WTC11 (cell line): ENCODE measurements at regions not wholly inside any gene's neighbourhood (a gene's known extent, or its start where the extent isn't known, plus 50 kb on each side); places are given as distances from the start of the nearest gene placed in this dataset.

ENCODE experiments used
- ATAC-seq: fragments of 200-7000 bp; cut with Tn5 transposase; 2 replicates; pipeline ENCODE4 v1.10.0; 2021; ENCODE audit warnings: mild to moderate bottlenecking, moderate library complexity
- CTCF ChIA-PET: fragments of 300-600 bp; sonication (Branson Sonifier 250); formaldehyde crosslinking; loops from one replicate; lab custom pipeline; 2021; ENCODE audit warnings: antibody characterized with exemption; lab: Charles Lee
- POLR2A ChIA-PET: fragments of 350-600 bp; sonication (Branson Sonifier 250); formaldehyde crosslinking; loops from one replicate; lab custom pipeline; 2021; ENCODE audit warnings: antibody characterized with exemption; lab: Charles Lee
- DNase-seq: peaks from one replicate; pipeline ENCODE4 v3.0.0; 2021; ENCODE audit warnings: low spot score
- H3K27ac Mint-ChIP-seq: 2 replicates; pipeline ENCODE4 v1.8.0; 2021; ENCODE audit warnings: mixed read lengths
- H3K27me3 Mint-ChIP-seq: 2 replicates; pipeline ENCODE4 v1.8.0; 2021; ENCODE audit warnings: low read depth, mild to moderate bottlenecking, moderate library complexity, mixed read lengths
- H3K36me3 Mint-ChIP-seq: 2 replicates; pipeline ENCODE4 v1.8.0; 2021; ENCODE audit warnings: mixed read lengths
- H3K4me1 Mint-ChIP-seq: 2 replicates; pipeline ENCODE4 v1.8.0; 2022; ENCODE audit warnings: mixed read lengths
- H3K4me3 Mint-ChIP-seq: 2 replicates; pipeline ENCODE4 v1.8.0; 2021; ENCODE audit warnings: mild to moderate bottlenecking, moderate library complexity, mixed read lengths
- H3K9me3 Mint-ChIP-seq: 2 replicates; pipeline ENCODE4 v1.8.0; 2021; ENCODE audit warnings: mixed read lengths
- AFF4 ChIP-seq: sonication (generic); formaldehyde crosslinking; IDR thresholded peaks from 2 replicates; pipeline ENCODE4 v1.8.1; 2023; ENCODE audit warnings: mild to moderate bottlenecking, missing genetic modification reagents, borderline replicate concordance
- ATF1 ChIP-seq: sonication (generic); formaldehyde crosslinking; IDR thresholded peaks from 2 replicates; pipeline ENCODE4 v1.8.1; 2023; ENCODE audit warnings: mild to moderate bottlenecking, moderate library complexity, missing genetic modification reagents
- ELF4 ChIP-seq: sonication (generic); formaldehyde crosslinking; IDR thresholded peaks from 2 replicates; pipeline ENCODE4 v1.8.1; 2022; ENCODE audit warnings: low read depth, mild to moderate bottlenecking, moderate library complexity, missing genetic modification reagents
- ESRRA ChIP-seq: sonication (generic); formaldehyde crosslinking; IDR thresholded peaks from 2 replicates; pipeline ENCODE4 v1.8.1; 2022; ENCODE audit warnings: mild to moderate bottlenecking, missing genetic modification reagents, borderline replicate concordance
- ETV6 ChIP-seq: sonication (generic); formaldehyde crosslinking; IDR thresholded peaks from 2 replicates; pipeline ENCODE4 v1.8.1; 2022; ENCODE audit warnings: mild to moderate bottlenecking, missing genetic modification reagents
- MLX ChIP-seq: sonication (generic); formaldehyde crosslinking; IDR thresholded peaks from 2 replicates; pipeline ENCODE4 v1.8.1; 2023; ENCODE audit warnings: mild to moderate bottlenecking, missing genetic modification reagents, moderate library complexity
- MXD4 ChIP-seq: fragments of 250-450 bp; sonication (Bioruptor Pico); IDR thresholded peaks from 2 replicates; pipeline ENCODE4 v1.8.0; 2021; ENCODE audit warnings: mild to moderate bottlenecking, moderate library complexity, borderline replicate concordance
- NFYB ChIP-seq: sonication (generic); formaldehyde crosslinking; conservative IDR thresholded peaks from 2 replicates; pipeline ENCODE4 v1.8.0; 2022; ENCODE audit warnings: low read depth, missing genetic modification reagents
- PRDM15 ChIP-seq: sonication (generic); formaldehyde crosslinking; IDR thresholded peaks from 2 replicates; pipeline ENCODE4 v1.8.0; 2022; ENCODE audit warnings: missing genetic modification reagents
- PRRX2 ChIP-seq: fragments of 250-450 bp; sonication (Bioruptor Pico); IDR thresholded peaks from 2 replicates; pipeline ENCODE4 v1.8.0; 2021; ENCODE audit warnings: mild to moderate bottlenecking
- ZNF263 ChIP-seq: sonication (generic); formaldehyde crosslinking; IDR thresholded peaks from 2 replicates; pipeline ENCODE4 v1.8.1; 2022; ENCODE audit warnings: low read depth, mild to moderate bottlenecking, moderate library complexity, missing genetic modification reagents
- ZNF416 ChIP-seq: fragments of 250-450 bp; sonication (Bioruptor Pico); IDR thresholded peaks from 2 replicates; pipeline ENCODE4 v1.9.0; 2021; ENCODE audit warnings: mild to moderate bottlenecking, inconsistent platforms
- TF ChIP-seq, protein P1 (sequence below): sonication (generic); formaldehyde crosslinking; IDR thresholded peaks from 2 replicates; pipeline ENCODE4 v1.8.0; 2022; ENCODE audit warnings: mild to moderate bottlenecking, missing genetic modification reagents
- TF ChIP-seq, protein P2 (sequence below): sonication (generic); formaldehyde crosslinking; conservative IDR thresholded peaks from 2 replicates; pipeline ENCODE4 v1.8.1; 2023; ENCODE audit warnings: mild to moderate bottlenecking, low read depth, missing genetic modification reagents, moderate library complexity
- TF ChIP-seq, protein P3 (sequence below): sonication (generic); formaldehyde crosslinking; IDR thresholded peaks from 2 replicates; pipeline ENCODE4 v1.8.1; 2022; ENCODE audit warnings: low read depth, missing genetic modification reagents, borderline replicate concordance
- TF ChIP-seq, protein P4 (sequence below): sonication (generic); formaldehyde crosslinking; IDR thresholded peaks from 2 replicates; pipeline ENCODE4 v1.8.1; 2022; ENCODE audit warnings: mild to moderate bottlenecking, moderate library complexity, missing genetic modification reagents

DNA sequence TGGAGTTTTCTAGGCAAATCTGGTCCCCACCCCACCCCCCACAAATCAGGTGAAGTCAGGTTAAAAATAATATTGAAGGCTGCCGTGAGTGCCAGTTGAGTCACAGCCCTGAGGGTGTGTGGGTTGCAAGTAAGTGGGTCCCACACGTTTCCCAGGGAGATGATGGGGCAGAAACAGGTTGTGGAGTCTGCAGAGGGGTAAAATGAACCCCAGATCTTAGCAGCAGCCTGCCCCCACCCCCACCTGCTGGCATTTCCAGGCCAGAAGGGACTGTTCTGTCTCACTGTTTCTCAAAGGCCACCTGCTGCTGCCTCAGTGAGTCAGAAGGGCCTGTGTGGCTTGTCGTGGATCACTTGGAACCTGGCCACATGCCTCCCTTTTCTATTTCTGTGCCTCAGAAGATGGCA, 59.8 kb upstream of the SMNDC1 start (continued):
- TF ChIP-seq PRDM15 (CRISPR knock-in tag), result no peak

GRCh38 chr10:110365356-110366143, 60.8 kb upstream of the SMNDC1 start:
- ChIA-PET POLR2A (no interaction called here), CTCF (interaction anchor here (4.1 kb wide), 1 partner anchor 11 kb away, joined by 22 read pairs; no protein-coding TSS in a partner anchor)
- no peak for ATAC-seq
- H3K36me3 Mint-ChIP-seq, result no peaks in the 10 kb centered on the region
- no peaks in the 10 kb centered on the region for H3K9me3 Mint-ChIP-seq
- DNase-seq, result no peak
- H3K27ac Mint-ChIP-seq, result no peak overlapping the region
- H3K4me3 Mint-ChIP-seq, result no peak overlapping the region
- H3K4me1 Mint-ChIP-seq, result peaks cover 16% of the 10 kb centered on the region
- TF ChIP-seq ETV6 (CRISPR knock-in tag) (no peak), MLX (CRISPR knock-in tag) (no peak), ZNF263 (no peak), ELF4 (CRISPR knock-in tag) (no peak), MXD4 (CRISPR knock-in tag) (no peak), ESRRA (CRISPR knock-in tag) (no peak)
- TF ChIP-seq, protein P1, sequence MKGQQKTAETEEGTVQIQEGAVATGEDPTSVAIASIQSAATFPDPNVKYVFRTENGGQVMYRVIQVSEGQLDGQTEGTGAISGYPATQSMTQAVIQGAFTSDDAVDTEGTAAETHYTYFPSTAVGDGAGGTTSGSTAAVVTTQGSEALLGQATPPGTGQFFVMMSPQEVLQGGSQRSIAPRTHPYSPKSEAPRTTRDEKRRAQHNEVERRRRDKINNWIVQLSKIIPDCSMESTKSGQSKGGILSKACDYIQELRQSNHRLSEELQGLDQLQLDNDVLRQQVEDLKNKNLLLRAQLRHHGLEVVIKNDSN (CRISPR knock-in tag), result no peak
- TF ChIP-seq, protein P2, sequence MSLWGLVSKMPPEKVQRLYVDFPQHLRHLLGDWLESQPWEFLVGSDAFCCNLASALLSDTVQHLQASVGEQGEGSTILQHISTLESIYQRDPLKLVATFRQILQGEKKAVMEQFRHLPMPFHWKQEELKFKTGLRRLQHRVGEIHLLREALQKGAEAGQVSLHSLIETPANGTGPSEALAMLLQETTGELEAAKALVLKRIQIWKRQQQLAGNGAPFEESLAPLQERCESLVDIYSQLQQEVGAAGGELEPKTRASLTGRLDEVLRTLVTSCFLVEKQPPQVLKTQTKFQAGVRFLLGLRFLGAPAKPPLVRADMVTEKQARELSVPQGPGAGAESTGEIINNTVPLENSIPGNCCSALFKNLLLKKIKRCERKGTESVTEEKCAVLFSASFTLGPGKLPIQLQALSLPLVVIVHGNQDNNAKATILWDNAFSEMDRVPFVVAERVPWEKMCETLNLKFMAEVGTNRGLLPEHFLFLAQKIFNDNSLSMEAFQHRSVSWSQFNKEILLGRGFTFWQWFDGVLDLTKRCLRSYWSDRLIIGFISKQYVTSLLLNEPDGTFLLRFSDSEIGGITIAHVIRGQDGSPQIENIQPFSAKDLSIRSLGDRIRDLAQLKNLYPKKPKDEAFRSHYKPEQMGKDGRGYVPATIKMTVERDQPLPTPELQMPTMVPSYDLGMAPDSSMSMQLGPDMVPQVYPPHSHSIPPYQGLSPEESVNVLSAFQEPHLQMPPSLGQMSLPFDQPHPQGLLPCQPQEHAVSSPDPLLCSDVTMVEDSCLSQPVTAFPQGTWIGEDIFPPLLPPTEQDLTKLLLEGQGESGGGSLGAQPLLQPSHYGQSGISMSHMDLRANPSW, result no peak
- no peaks in the 10 kb centered on the region; the same call in 1 of the 2 replicates for H3K27me3 Mint-ChIP-seq

DNA sequence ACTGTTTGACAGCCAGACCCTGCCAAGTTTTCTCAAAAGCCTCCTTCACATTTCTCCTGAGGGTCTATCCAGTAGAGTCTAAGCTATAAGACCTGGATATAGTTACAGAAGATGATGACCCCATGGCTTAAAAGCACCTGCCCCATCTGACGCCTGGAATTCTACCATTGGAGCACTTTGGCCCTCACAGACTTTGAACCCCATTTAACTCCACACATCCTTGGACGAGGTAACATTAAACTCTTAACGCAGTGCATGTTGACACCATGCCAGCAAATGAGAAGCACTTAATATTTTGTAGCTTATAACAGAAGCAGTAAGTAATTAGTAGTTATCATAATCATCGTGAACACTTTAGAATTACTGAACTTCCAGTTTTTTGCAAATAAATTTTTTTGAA, 61.9 kb upstream of the SMNDC1 start:
- CTCF ChIA-PET, result interaction anchor here (4.1 kb wide), 1 partner anchor 12 kb away, joined by 22 read pairs; no protein-coding TSS in a partner anchor
- Mint-ChIP-seq H3K9me3 (no peaks in the 10 kb centered on the region), H3K4me3 (no peak overlapping the region), H3K27me3 (no peaks in the 10 kb centered on the region), H3K4me1 (peaks cover 16% of the 10 kb centered on the region), H3K27ac (no peak overlapping the region), H3K36me3 (no peaks in the 10 kb centered on the region)
- POLR2A ChIA-PET, result no interaction called here
- ATAC-seq, result no peak
- no peak for DNase-seq
- TF ChIP-seq NFYB (no peak), ZNF416 (CRISPR knock-in tag) (no peak), ATF1 (CRISPR knock-in tag) (no peak), PRRX2 (CRISPR knock-in tag) (no peak), AFF4 (CRISPR knock-in tag) (no peak)
- TF ChIP-seq, protein P3, sequence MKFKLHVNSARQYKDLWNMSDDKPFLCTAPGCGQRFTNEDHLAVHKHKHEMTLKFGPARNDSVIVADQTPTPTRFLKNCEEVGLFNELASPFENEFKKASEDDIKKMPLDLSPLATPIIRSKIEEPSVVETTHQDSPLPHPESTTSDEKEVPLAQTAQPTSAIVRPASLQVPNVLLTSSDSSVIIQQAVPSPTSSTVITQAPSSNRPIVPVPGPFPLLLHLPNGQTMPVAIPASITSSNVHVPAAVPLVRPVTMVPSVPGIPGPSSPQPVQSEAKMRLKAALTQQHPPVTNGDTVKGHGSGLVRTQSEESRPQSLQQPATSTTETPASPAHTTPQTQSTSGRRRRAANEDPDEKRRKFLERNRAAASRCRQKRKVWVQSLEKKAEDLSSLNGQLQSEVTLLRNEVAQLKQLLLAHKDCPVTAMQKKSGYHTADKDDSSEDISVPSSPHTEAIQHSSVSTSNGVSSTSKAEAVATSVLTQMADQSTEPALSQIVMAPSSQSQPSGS (CRISPR knock-in tag), result no peak
- TF ChIP-seq, protein P4, sequence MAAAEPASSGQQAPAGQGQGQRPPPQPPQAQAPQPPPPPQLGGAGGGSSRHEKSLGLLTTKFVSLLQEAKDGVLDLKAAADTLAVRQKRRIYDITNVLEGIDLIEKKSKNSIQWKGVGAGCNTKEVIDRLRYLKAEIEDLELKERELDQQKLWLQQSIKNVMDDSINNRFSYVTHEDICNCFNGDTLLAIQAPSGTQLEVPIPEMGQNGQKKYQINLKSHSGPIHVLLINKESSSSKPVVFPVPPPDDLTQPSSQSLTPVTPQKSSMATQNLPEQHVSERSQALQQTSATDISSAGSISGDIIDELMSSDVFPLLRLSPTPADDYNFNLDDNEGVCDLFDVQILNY (CRISPR knock-in tag), result no peak
